HEK293 (cell line): ENCODE measurements at regions not wholly inside any gene's neighbourhood (a gene's known extent, or its start where the extent isn't known, plus 50 kb on each side); places are given as distances from the start of the nearest gene placed in this dataset.

Source experiments
- ELK4 ChIP-seq: IDR thresholded peaks from 2 replicates; pipeline ENCODE4 v1.6.1; 2011; ENCODE audit warnings: mild to moderate bottlenecking, low read depth, low read length, borderline replicate concordance
- GLIS2 ChIP-seq: fragments of 450-650 bp; formaldehyde crosslinking; IDR thresholded peaks from 2 replicates; pipeline ENCODE4 v1.5.1; 2016; ENCODE audit warnings: missing biosample characterization, missing genetic modification characterization
- KLF7 ChIP-seq: fragments of 450-650 bp; formaldehyde crosslinking; IDR thresholded peaks from 2 replicates; pipeline ENCODE4 v1.5.1; 2016; ENCODE audit warnings: missing biosample characterization, missing genetic modification characterization, borderline replicate concordance
- PRDM4 ChIP-seq: fragments of 450-650 bp; formaldehyde crosslinking; IDR thresholded peaks from 2 replicates; pipeline ENCODE4 v1.5.1; 2017; ENCODE audit warnings: missing biosample characterization, missing genetic modification characterization
- REST ChIP-seq: fragments of 450-650 bp; formaldehyde crosslinking; IDR thresholded peaks from 2 replicates; pipeline ENCODE4 v1.5.1; 2016; ENCODE audit warnings: missing biosample characterization, missing genetic modification characterization
- SP7 ChIP-seq: fragments of 450-650 bp; formaldehyde crosslinking; IDR thresholded peaks from 2 replicates; pipeline ENCODE4 v1.5.1; 2016; ENCODE audit warnings: missing biosample characterization, missing genetic modification characterization
- TSHZ1 ChIP-seq: fragments of 450-650 bp; formaldehyde crosslinking; IDR thresholded peaks from 2 replicates; pipeline ENCODE4 v1.5.1; 2016; ENCODE audit warnings: missing biosample characterization, missing genetic modification characterization, borderline replicate concordance
- YY1 ChIP-seq: fragments of 450-650 bp; formaldehyde crosslinking; IDR thresholded peaks from 2 replicates; pipeline ENCODE4 v1.5.1; 2018; ENCODE audit warnings: missing biosample characterization, missing genetic modification characterization
- ZBTB21 ChIP-seq: fragments of 450-650 bp; formaldehyde crosslinking; IDR thresholded peaks from 2 replicates; pipeline ENCODE4 v1.5.1; 2017; ENCODE audit warnings: missing biosample characterization, missing genetic modification characterization
- ZBTB6 ChIP-seq: fragments of 450-650 bp; formaldehyde crosslinking; IDR thresholded peaks from 2 replicates; pipeline ENCODE4 v1.5.1; 2017; ENCODE audit warnings: missing biosample characterization, missing genetic modification characterization
- ZNF202 ChIP-seq: fragments of 450-650 bp; formaldehyde crosslinking; IDR thresholded peaks from 2 replicates; pipeline ENCODE4 v1.5.1; 2016; ENCODE audit warnings: missing biosample characterization, missing genetic modification characterization, borderline replicate concordance
- ZNF214 ChIP-seq: fragments of 450-650 bp; formaldehyde crosslinking; IDR thresholded peaks from 2 replicates; pipeline ENCODE4 v1.5.1; 2017; ENCODE audit warnings: missing biosample characterization, mild to moderate bottlenecking, missing genetic modification characterization, borderline replicate concordance
- ZNF311 ChIP-seq: fragments of 450-650 bp; formaldehyde crosslinking; IDR thresholded peaks from 2 replicates; pipeline ENCODE4 v1.5.1; 2017; ENCODE audit warnings: missing biosample characterization, missing genetic modification characterization, borderline replicate concordance
- ZNF391 ChIP-seq: fragments of 450-650 bp; formaldehyde crosslinking; IDR thresholded peaks from 2 replicates; pipeline ENCODE4 v1.5.1; 2016; ENCODE audit warnings: low read depth, missing biosample characterization, missing genetic modification characterization, borderline replicate concordance
- ZNF398 ChIP-seq: fragments of 450-650 bp; formaldehyde crosslinking; IDR thresholded peaks from 2 replicates; pipeline ENCODE4 v1.5.1; 2017; ENCODE audit warnings: missing biosample characterization, missing genetic modification characterization
- ZNF514 ChIP-seq: fragments of 450-650 bp; formaldehyde crosslinking; IDR thresholded peaks from 2 replicates; pipeline ENCODE4 v1.5.1; 2016; ENCODE audit warnings: missing biosample characterization, missing genetic modification characterization
- ZNF555 ChIP-seq: fragments of 450-650 bp; formaldehyde crosslinking; conservative IDR thresholded peaks from 2 replicates; pipeline ENCODE4 v1.5.1; 2017; ENCODE audit warnings: missing biosample characterization, mild to moderate bottlenecking, missing genetic modification characterization, inconsistent platforms
- ZNF561 ChIP-seq: fragments of 450-650 bp; IDR thresholded peaks from 2 replicates; pipeline ENCODE4 v1.5.1; 2018; ENCODE audit warnings: missing biosample characterization, missing genetic modification characterization, borderline replicate concordance
- ZNF571 ChIP-seq: fragments of 450-650 bp; formaldehyde crosslinking; IDR thresholded peaks from 2 replicates; pipeline ENCODE4 v1.5.0; 2017; ENCODE audit warnings: missing biosample characterization, missing genetic modification characterization
- ZNF596 ChIP-seq: fragments of 450-650 bp; IDR thresholded peaks from 2 replicates; pipeline ENCODE4 v1.5.0; 2018; ENCODE audit warnings: missing biosample characterization, mild to moderate bottlenecking, missing genetic modification characterization, moderate library complexity
- ZNF639 ChIP-seq: fragments of 450-650 bp; formaldehyde crosslinking; IDR thresholded peaks from 2 replicates; pipeline ENCODE4 v1.5.1; 2016; ENCODE audit warnings: missing biosample characterization, missing genetic modification characterization

GRCh38 chr17:79141578-79142355, 67.1 kb downstream of the ENGASE start (continued):
- no peak for TF ChIP-seq ZBTB6 (tag by site-specific recombination)
- TF ChIP-seq SP7 (tag by site-specific recombination): peak; percentile 72
- TF ChIP-seq ZNF561: no peak
- no peak for TF ChIP-seq YY1
- no peak for TF ChIP-seq ZBTB21 (tag by site-specific recombination)
- no peak for TF ChIP-seq PRDM4 (tag by site-specific recombination)
- TF ChIP-seq ZNF555 (tag by site-specific recombination): no peak
- TF ChIP-seq ELK4: no peak
- TF ChIP-seq ZNF514 (tag by site-specific recombination): no peak
- TF ChIP-seq ZNF311 (tag by site-specific recombination): no peak
- no peak for TF ChIP-seq KLF7 (tag by site-specific recombination)
- no peak for TF ChIP-seq ZNF596 (tag by site-specific recombination)
- TF ChIP-seq ZNF214 (tag by site-specific recombination): no peak
- TF ChIP-seq ZNF391 (tag by site-specific recombination): no peak
- TF ChIP-seq TSHZ1 (tag by site-specific recombination): no peak
- TF ChIP-seq GLIS2: peak; percentile 44
- no peak for TF ChIP-seq REST (tag by site-specific recombination)
- TF ChIP-seq ZNF639 (tag by site-specific recombination): no peak
- no peak for TF ChIP-seq ZNF398
- no peak for TF ChIP-seq ZNF202 (tag by site-specific recombination)
- no peak for TF ChIP-seq ZNF571 (tag by site-specific recombination)
- TF ChIP-seq, all 188 proteins: peak for 6
